ENCODE measurements at regions not wholly inside any gene's neighbourhood (a gene's known extent, or its start where the extent isn't known, plus 50 kb on each side); places are given as distances from the start of the nearest gene placed in this dataset.

- TF ChIP-seq CTCF (IDR thresholded peaks at IDR 0.05): no peak
- TF ChIP-seq POLR2A (IDR thresholded peaks at IDR 0.05): no peak
Observed at GRCh38 chr1:60849401-60849800, 233.0 kb upstream of the NFIA start.

Measured in breast epithelium (tissue), 3 donors.